ENCODE measurements at regions not wholly inside any gene's neighbourhood (a gene's known extent, or its start where the extent isn't known, plus 50 kb on each side); places are given as distances from the start of the nearest gene placed in this dataset.

GRCh38 chr3:31268868-31269267, 263.9 kb upstream of the STT3B start:
- DNase-seq (ENCODE audit: low read depth), result no peak
- TF ChIP-seq, protein P1, sequence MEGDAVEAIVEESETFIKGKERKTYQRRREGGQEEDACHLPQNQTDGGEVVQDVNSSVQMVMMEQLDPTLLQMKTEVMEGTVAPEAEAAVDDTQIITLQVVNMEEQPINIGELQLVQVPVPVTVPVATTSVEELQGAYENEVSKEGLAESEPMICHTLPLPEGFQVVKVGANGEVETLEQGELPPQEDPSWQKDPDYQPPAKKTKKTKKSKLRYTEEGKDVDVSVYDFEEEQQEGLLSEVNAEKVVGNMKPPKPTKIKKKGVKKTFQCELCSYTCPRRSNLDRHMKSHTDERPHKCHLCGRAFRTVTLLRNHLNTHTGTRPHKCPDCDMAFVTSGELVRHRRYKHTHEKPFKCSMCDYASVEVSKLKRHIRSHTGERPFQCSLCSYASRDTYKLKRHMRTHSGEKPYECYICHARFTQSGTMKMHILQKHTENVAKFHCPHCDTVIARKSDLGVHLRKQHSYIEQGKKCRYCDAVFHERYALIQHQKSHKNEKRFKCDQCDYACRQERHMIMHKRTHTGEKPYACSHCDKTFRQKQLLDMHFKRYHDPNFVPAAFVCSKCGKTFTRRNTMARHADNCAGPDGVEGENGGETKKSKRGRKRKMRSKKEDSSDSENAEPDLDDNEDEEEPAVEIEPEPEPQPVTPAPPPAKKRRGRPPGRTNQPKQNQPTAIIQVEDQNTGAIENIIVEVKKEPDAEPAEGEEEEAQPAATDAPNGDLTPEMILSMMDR (IDR thresholded peaks at IDR 0.05; ENCODE audit: insufficient read depth, low read depth, low read length), result no peak
- H3K4me3 ChIP-seq (ENCODE audit: low read depth, low read length), result no peak overlapping the region

DNA sequence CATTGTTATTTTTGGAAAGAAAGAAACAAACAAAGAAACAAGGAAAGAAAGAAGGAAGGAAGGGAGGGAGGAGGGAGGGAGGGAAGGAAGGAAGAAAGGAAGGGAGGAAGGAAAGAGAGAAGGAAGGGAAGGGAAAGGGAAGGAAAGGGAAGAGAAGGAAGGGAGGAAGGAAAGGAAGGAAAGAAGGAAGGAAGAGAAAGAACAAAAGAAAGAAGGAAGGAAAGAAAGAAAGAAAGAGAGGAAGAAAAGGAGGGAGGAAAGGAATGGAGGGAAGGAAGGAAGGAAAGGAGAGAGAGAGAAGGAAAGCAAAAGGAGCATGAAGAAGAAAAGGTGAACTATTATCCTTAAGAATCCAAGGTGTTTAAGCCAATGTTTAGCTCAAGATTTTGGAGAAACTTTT, 262.7 kb upstream of the STT3B start:
- no peak for DNase-seq (ENCODE audit: low read depth)
- H3K4me3 ChIP-seq (ENCODE audit: low read depth, low read length), result no peak overlapping the region
- TF ChIP-seq, protein P1 (IDR thresholded peaks at IDR 0.05; ENCODE audit: insufficient read depth, low read depth, low read length), result no peak

DNA sequence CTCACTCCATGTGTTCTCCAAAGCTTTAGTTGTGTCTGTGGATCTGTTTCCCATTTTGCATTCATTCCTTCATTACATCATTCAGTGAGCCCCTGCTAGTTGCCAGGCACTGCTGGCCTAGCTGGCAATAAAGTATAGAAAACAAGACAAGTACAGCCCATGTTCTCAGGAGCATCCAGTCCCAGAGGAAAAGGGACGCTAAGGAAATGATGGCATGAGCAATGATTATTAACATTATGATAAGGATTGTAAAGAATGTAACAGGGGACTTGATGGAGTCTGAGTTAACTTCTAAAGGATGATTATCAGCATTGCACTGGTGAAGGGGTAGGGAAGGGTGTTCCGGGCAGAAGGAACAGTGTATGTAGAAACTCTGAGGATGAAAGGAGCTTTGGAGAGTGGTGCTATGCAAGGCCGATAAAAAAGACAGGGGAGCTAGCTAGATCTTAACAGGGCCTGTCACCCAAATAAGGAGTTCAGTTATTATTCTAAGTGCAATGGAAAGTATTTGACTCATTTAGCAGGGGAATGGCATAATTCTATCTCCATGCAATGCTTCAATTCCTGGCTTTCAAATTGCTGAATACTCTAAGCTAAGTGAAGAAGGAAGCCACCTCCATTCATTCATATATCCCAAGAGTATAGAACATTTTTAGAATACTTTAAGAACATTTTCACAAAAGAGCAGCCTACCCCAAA, 258.2 kb upstream of the STT3B start:
- TF ChIP-seq, protein P1 (IDR thresholded peaks at IDR 0.05; ENCODE audit: insufficient read depth, low read depth, low read length), result no peak
- H3K4me3 ChIP-seq (ENCODE audit: low read depth, low read length), result no peak overlapping the region

DNA sequence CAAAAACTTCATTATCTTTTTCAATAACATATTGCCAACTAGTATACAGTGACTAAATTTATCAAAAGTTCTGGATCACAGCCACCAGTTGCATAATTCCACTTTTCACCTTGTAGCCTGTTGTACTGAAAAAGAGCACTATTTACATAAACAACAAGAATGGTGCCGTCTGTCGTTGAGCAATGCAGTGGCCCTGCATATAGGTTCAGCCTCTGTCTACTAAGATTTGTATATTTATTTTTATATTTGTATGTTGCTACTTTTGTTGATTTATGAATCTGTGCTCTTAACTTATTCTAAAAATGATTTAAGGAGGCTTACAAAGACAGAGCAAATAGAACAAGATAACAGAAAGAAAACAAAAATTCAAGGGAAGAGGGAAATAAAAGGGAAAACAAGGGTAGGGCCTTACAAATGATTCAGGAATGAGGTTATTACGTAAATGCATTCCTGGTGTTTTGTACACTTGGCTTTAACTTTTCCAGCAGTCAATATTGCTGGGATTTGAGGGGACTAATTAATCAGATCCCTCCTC, 257.6 kb upstream of the STT3B start:
- TF ChIP-seq, protein P1 (IDR thresholded peaks at IDR 0.05; ENCODE audit: insufficient read depth, low read depth, low read length), result no peak
- DNase-seq (ENCODE audit: low read depth), result peak; percentile 85
- no peak overlapping the region for H3K4me3 ChIP-seq (ENCODE audit: low read depth, low read length)

More for the DNA sequence above, 258.2 kb upstream of the STT3B start:
- no peak for DNase-seq (ENCODE audit: low read depth)

- no peak overlapping the region for H3K4me3 ChIP-seq (ENCODE audit: low read depth, low read length)
- TF ChIP-seq, protein P1 (IDR thresholded peaks at IDR 0.05; ENCODE audit: insufficient read depth, low read depth, low read length), result no peak
- no peak for DNase-seq (ENCODE audit: low read depth)
Measured at GRCh38 chr3:31275583-31275982, 257.1 kb upstream of the STT3B start.

DNA sequence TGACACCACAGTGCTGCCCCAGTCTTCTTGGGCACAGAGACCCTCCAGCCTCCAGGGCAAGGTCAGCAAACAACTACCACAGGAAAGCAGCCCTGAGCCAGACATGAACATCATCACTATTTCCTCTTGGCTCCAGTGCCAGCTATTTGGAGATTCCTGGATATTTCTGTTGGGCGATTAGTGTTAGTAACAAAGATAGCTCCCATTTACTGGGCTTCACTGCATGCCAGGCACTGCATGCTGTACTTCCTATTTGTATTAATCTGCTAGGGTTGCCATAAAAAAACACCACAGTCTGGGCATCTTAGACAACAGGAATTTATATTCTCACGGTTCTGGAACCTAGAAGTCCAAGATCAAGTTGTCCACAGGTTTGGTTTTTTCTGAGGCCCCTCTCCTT, 255.1 kb upstream of the STT3B start:
- TF ChIP-seq, protein P1 (IDR thresholded peaks at IDR 0.05; ENCODE audit: insufficient read depth, low read depth, low read length), result no peak
- no peak for DNase-seq (ENCODE audit: low read depth)

More for the DNA sequence above, 255.1 kb upstream of the STT3B start:
- no peak overlapping the region for H3K4me3 ChIP-seq (ENCODE audit: low read depth, low read length)
